Loucy (cell line): ENCODE measurements at regions not wholly inside any gene's neighbourhood (a gene's known extent, or its start where the extent isn't known, plus 50 kb on each side); places are given as distances from the start of the nearest gene placed in this dataset.
"Not testable (repeated sequence)": the region's sequence is repeated elsewhere in the genome, so short reads cannot be mapped to it uniquely, and the experiment has no call there.

Experiments used
- H2AFZ ChIP-seq: fragments of 200-600 bp; sonication (generic); 2 replicates; pipeline ENCODE4 v1.6.0; 2016; ENCODE audit warnings: antibody characterized with exemption, mild to moderate bottlenecking, low read length, moderate library complexity
- H3F3A ChIP-seq: fragments of 200-600 bp; 2 replicates; pipeline ENCODE4 v1.6.0; 2016; ENCODE audit warnings: antibody characterized with exemption, low read depth, mild to moderate bottlenecking
- H3K27me3 ChIP-seq: fragments of 200-600 bp; sonication (generic); 2 replicates; pipeline ENCODE4 v1.6.1; 2014; ENCODE audit warnings: low read length, mild to moderate bottlenecking; ENCODE audit not compliant: insufficient read depth, poor library complexity, severe bottlenecking
- H3K36me3 ChIP-seq: fragments of 200-600 bp; sonication (generic); 2 replicates; pipeline ENCODE4 v1.6.1; 2016; ENCODE audit warnings: low read length; ENCODE audit not compliant: insufficient read depth
- H3K4me1 ChIP-seq: fragments of 200-600 bp; sonication (generic); 2 replicates; pipeline ENCODE4 v1.5.1; 2014; ENCODE audit warnings: low read length, mild to moderate bottlenecking; ENCODE audit not compliant: insufficient read depth, poor library complexity, severe bottlenecking
- H3K4me2 ChIP-seq: fragments of 200-600 bp; sonication (generic); 2 replicates; pipeline ENCODE4 v1.6.0; 2014; ENCODE audit warnings: antibody characterized with exemption, low read length, low read depth, mild to moderate bottlenecking; ENCODE audit not compliant: poor library complexity, severe bottlenecking
- H3K4me3 ChIP-seq: fragments of 200-600 bp; sonication (generic); 2 replicates; pipeline ENCODE4 v1.5.1; 2014; ENCODE audit warnings: low read length, mild to moderate bottlenecking, mixed read lengths; ENCODE audit not compliant: poor library complexity, severe bottlenecking
- H3K79me2 ChIP-seq: fragments of 200-600 bp; sonication (generic); 2 replicates; pipeline ENCODE4 v1.6.1; 2014; ENCODE audit warnings: low read length; ENCODE audit not compliant: insufficient read depth
- H3K9ac ChIP-seq: fragments of 200-600 bp; sonication (generic); 2 replicates; pipeline ENCODE4 v1.6.0; 2014; ENCODE audit warnings: mild to moderate bottlenecking, low read depth, low read length, moderate library complexity; ENCODE audit not compliant: poor library complexity, severe bottlenecking
- H3K9me2 ChIP-seq: fragments of 200-600 bp; sonication (generic); replicated peaks from 2 replicates; pipeline ENCODE4 v1.6.1; 2016; ENCODE audit warnings: low read depth, low read length, mixed read lengths
- H3K9me3 ChIP-seq: fragments of 200-600 bp; sonication (generic); 2 replicates; pipeline ENCODE4 v1.6.1; 2014; ENCODE audit warnings: mild to moderate bottlenecking, antibody characterized with exemption, low read length, low read depth; ENCODE audit not compliant: insufficient read depth
- H4K20me1 ChIP-seq: fragments of 200-600 bp; sonication (generic); 2 replicates; pipeline ENCODE4 v1.6.0; 2014; ENCODE audit warnings: antibody characterized with exemption, low read length, mild to moderate bottlenecking; ENCODE audit not compliant: insufficient read depth, poor library complexity, severe bottlenecking

GRCh38 chr9:41034699-41035197, 93.7 kb downstream of the FOXD4L6 start:
- H3F3A ChIP-seq, H3K4me3 ChIP-seq, H2AFZ ChIP-seq, H3K36me3 ChIP-seq, H3K79me2 ChIP-seq, H3K9me2 ChIP-seq, H4K20me1 ChIP-seq, H3K4me2 ChIP-seq, H3K4me1 ChIP-seq, H3K27me3 ChIP-seq, H3K9me3 ChIP-seq, H3K9ac ChIP-seq: not testable (repeated sequence)

- not testable (repeated sequence) for H3K9ac ChIP-seq, H2AFZ ChIP-seq, H3K9me3 ChIP-seq, H3K4me2 ChIP-seq, H3K79me2 ChIP-seq, H3K27me3 ChIP-seq, H3K9me2 ChIP-seq, H3F3A ChIP-seq, H3K36me3 ChIP-seq, H3K4me1 ChIP-seq, H3K4me3 ChIP-seq, H4K20me1 ChIP-seq
Measured at GRCh38 chr9:41033877-41034276, 94.6 kb downstream of the FOXD4L6 start.

GRCh38 chr9:41033360-41033759, 95.1 kb downstream of the FOXD4L6 start:
- H3K9ac ChIP-seq, H3K36me3 ChIP-seq, H3K9me3 ChIP-seq, H2AFZ ChIP-seq, H3K9me2 ChIP-seq, H4K20me1 ChIP-seq, H3K4me1 ChIP-seq, H3K27me3 ChIP-seq, H3K4me2 ChIP-seq, H3F3A ChIP-seq, H3K79me2 ChIP-seq, H3K4me3 ChIP-seq: not testable (repeated sequence)

- not testable (repeated sequence) for H3K79me2 ChIP-seq, H3K4me2 ChIP-seq, H2AFZ ChIP-seq, H3K9ac ChIP-seq, H3K27me3 ChIP-seq, H3K36me3 ChIP-seq, H3K9me3 ChIP-seq, H3K4me3 ChIP-seq, H3K4me1 ChIP-seq, H3K9me2 ChIP-seq, H4K20me1 ChIP-seq, H3F3A ChIP-seq
Measured at GRCh38 chr9:41026912-41027676, 101.4 kb downstream of the FOXD4L6 start.

- not testable (repeated sequence) for H3K9me3 ChIP-seq, H3K9ac ChIP-seq, H2AFZ ChIP-seq, H3K4me3 ChIP-seq, H3F3A ChIP-seq, H3K9me2 ChIP-seq, H3K36me3 ChIP-seq, H4K20me1 ChIP-seq, H3K4me2 ChIP-seq, H3K79me2 ChIP-seq, H3K27me3 ChIP-seq, H3K4me1 ChIP-seq
Measured at GRCh38 chr9:41022365-41022764, 106.1 kb downstream of the FOXD4L6 start.

GRCh38 chr9:41019858-41020562, 108.5 kb downstream of the FOXD4L6 start:
- not testable (repeated sequence) for H3K36me3 ChIP-seq, H4K20me1 ChIP-seq, H3F3A ChIP-seq, H3K79me2 ChIP-seq, H2AFZ ChIP-seq, H3K4me2 ChIP-seq, H3K9me3 ChIP-seq, H3K4me1 ChIP-seq, H3K9me2 ChIP-seq, H3K4me3 ChIP-seq, H3K9ac ChIP-seq, H3K27me3 ChIP-seq

- H4K20me1 ChIP-seq, H3K9me3 ChIP-seq, H3K9me2 ChIP-seq, H3K9ac ChIP-seq, H3K4me1 ChIP-seq, H3K4me2 ChIP-seq, H3K79me2 ChIP-seq, H3K27me3 ChIP-seq, H3F3A ChIP-seq, H2AFZ ChIP-seq, H3K4me3 ChIP-seq, H3K36me3 ChIP-seq: not testable (repeated sequence)
Measured at GRCh38 chr9:41018948-41019347, 109.5 kb downstream of the FOXD4L6 start.
